Body of pancreas (tissue), 4 donors: ENCODE measurements at regions not wholly inside any gene's neighbourhood (a gene's known extent, or its start where the extent isn't known, plus 50 kb on each side); places are given as distances from the start of the nearest gene placed in this dataset.

ENCODE experiments used
- POLR2A ChIP-seq, 3 donors: fragments of 450-650 bp; IDR thresholded peaks; one replicate each; pipeline ENCODE4 v1.6.1; 2016; ENCODE audit warnings: antibody characterized with exemption in 3 of 3, mild to moderate bottlenecking in 2 of 3
- TF ChIP-seq, protein P1 (sequence below), 7 experiments: fragments of 450-650 bp in 4 of 7; fragments of 200-600 bp in 3 of 7; sonication (generic) in 3 of 7; IDR thresholded peaks; one replicate each; pipeline ENCODE4 v1.5.1; 2016 to 2019; ENCODE audit warnings: antibody characterized with exemption in 7 of 7

GRCh38 chr11:76721755-76722677 is 51.5 kb upstream of the LRRC32 start:
- TF ChIP-seq, protein P1, sequence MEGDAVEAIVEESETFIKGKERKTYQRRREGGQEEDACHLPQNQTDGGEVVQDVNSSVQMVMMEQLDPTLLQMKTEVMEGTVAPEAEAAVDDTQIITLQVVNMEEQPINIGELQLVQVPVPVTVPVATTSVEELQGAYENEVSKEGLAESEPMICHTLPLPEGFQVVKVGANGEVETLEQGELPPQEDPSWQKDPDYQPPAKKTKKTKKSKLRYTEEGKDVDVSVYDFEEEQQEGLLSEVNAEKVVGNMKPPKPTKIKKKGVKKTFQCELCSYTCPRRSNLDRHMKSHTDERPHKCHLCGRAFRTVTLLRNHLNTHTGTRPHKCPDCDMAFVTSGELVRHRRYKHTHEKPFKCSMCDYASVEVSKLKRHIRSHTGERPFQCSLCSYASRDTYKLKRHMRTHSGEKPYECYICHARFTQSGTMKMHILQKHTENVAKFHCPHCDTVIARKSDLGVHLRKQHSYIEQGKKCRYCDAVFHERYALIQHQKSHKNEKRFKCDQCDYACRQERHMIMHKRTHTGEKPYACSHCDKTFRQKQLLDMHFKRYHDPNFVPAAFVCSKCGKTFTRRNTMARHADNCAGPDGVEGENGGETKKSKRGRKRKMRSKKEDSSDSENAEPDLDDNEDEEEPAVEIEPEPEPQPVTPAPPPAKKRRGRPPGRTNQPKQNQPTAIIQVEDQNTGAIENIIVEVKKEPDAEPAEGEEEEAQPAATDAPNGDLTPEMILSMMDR (IDR thresholded peaks at IDR 0.05): peak; percentile 76 to 94 (median 85)
- TF ChIP-seq POLR2A (IDR thresholded peaks at IDR 0.05): no peak
